AG10803 (cell line): ENCODE measurements at regions not wholly inside any gene's neighbourhood (a gene's known extent, or its start where the extent isn't known, plus 50 kb on each side); places are given as distances from the start of the nearest gene placed in this dataset.

Experiments
- DNase-seq: peaks from one replicate; pipeline ENCODE4 v3.0.0; 2010; ENCODE audit warnings: low read depth
- H3K4me3 ChIP-seq: 2 replicates; pipeline ENCODE4 v1.5.1; 2011; ENCODE audit warnings: mild to moderate bottlenecking, low read length, control low read depth
- CTCF ChIP-seq: conservative IDR thresholded peaks from 2 replicates; pipeline ENCODE4 v1.5.1; 2011; ENCODE audit warnings: mild to moderate bottlenecking, low read length, control low read depth, inconsistent platforms

- no peak for TF ChIP-seq CTCF
- no peak overlapping the region for H3K4me3 ChIP-seq
- peak; percentile 13 for DNase-seq
Observed at GRCh38 chr7:121516821-121517220, 120.7 kb upstream of the FAM3C start.

GRCh38 chr7:121515630-121516401, 119.7 kb upstream of the FAM3C start:
- H3K4me3 ChIP-seq = peak overlapping the region; percentile 11
- no peak for TF ChIP-seq CTCF
- DNase-seq = peak; percentile 81

GRCh38 chr7:121515229-121515628, 119.1 kb upstream of the FAM3C start:
- no peak for TF ChIP-seq CTCF
- no peak for DNase-seq
- peak overlapping the region; percentile 11 for H3K4me3 ChIP-seq

- DNase-seq = no peak
- no peak overlapping the region for H3K4me3 ChIP-seq
- no peak for TF ChIP-seq CTCF
Observed at GRCh38 chr7:121513105-121513504, 117.0 kb upstream of the FAM3C start.

GRCh38 chr7:121510858-121511482, 114.9 kb upstream of the FAM3C start:
- TF ChIP-seq CTCF = no peak
- DNase-seq = no peak
- H3K4me3 ChIP-seq = no peak overlapping the region

GRCh38 chr7:121510302-121510701, 114.2 kb upstream of the FAM3C start:
- DNase-seq = no peak
- no peak overlapping the region for H3K4me3 ChIP-seq
- TF ChIP-seq CTCF = no peak
